ENCODE measurements at regions not wholly inside any gene's neighbourhood (a gene's known extent, or its start where the extent isn't known, plus 50 kb on each side); places are given as distances from the start of the nearest gene placed in this dataset.

GRCh38 chr4:153901220-153901619, 112.3 kb upstream of the SFRP2 start:
- TF ChIP-seq CTCF (IDR thresholded peaks at IDR 0.05; ENCODE audit: borderline replicate concordance, extremely low read depth, low read length, poor library complexity, severe bottlenecking), result no peak
- TF ChIP-seq EZH2 (IDR thresholded peaks at IDR 0.05; ENCODE audit: borderline replicate concordance, low read depth, low read length, severe bottlenecking), result no peak

All from DND-41 (cell line).